Endothelial cell of umbilical vein (primary cell): ENCODE measurements at regions not wholly inside any gene's neighbourhood (a gene's known extent, or its start where the extent isn't known, plus 50 kb on each side); places are given as distances from the start of the nearest gene placed in this dataset.

Experiments
- BruUV-seq: library from RNA; stranded (reverse); fragments of 400-500 nt; replicated peaks from 2 replicates; lab custom pipeline; 2021; lab: Mats Ljungman, UMichigan
- CTCF ChIA-PET: fragments of 300-600, 350-600 bp; sonication (Branson Sonifier 250); formaldehyde crosslinking; loops from one replicate; lab custom pipeline; 2021; ENCODE audit warnings: antibody characterized with exemption, inconsistent platforms; lab: Charles Lee
- POLR2A ChIA-PET: fragments of 300-600, 350-600 bp; sonication (Branson Sonifier 250); formaldehyde crosslinking; loops from one replicate; lab custom pipeline; 2021; ENCODE audit warnings: antibody characterized with exemption, inconsistent platforms; lab: Charles Lee
- DNase-seq: peaks from one replicate; pipeline ENCODE4 v3.0.0-alpha.2; 2011; ENCODE audit warnings: low read depth, low spot score
- FAIRE-seq: peaks from 2 replicates; lab custom pipeline; 2011; peaks lifted over from hg19 to GRCh38; lab: Jason Lieb, UNC
- H2AFZ ChIP-seq: 2 replicates; pipeline ENCODE4 v1.6.0; 2012; ENCODE audit warnings: low read depth, low read length, control low read depth, inconsistent platforms
- H3K27ac ChIP-seq: 2 replicates; pipeline ENCODE4 v1.5.1; 2011; ENCODE audit warnings: low read depth, mild to moderate bottlenecking, control low read depth, low read length, moderate library complexity; ENCODE audit not compliant: insufficient read depth
- H3K27me3 ChIP-seq, 2 experiments: 2 replicates each; pipeline versions ENCODE4 v1.6.0 to v1.6.1; 2011; ENCODE audit warnings: low read length in 2 of 2, mixed read lengths in 1 of 2; ENCODE audit not compliant: control insufficient read depth in 2 of 2, insufficient read depth in 2 of 2
- H3K36me3 ChIP-seq, 2 experiments: 2 replicates in 1 of 2; 3 replicates in 1 of 2; pipeline ENCODE4 v1.5.1; 2011; ENCODE audit warnings: low read length in 2 of 2, mild to moderate bottlenecking in 1 of 2, moderate library complexity in 1 of 2; ENCODE audit not compliant: control insufficient read depth in 2 of 2, insufficient read depth in 2 of 2; ENCODE audit errors: extremely low read depth in 1 of 2
- H3K4me1 ChIP-seq: 3 replicates; pipeline ENCODE4 v1.5.1; 2011; ENCODE audit warnings: mild to moderate bottlenecking, low read length; ENCODE audit not compliant: control insufficient read depth, insufficient read depth; ENCODE audit errors: extremely low read depth
- H3K4me2 ChIP-seq: 2 replicates; pipeline ENCODE4 v1.6.1; 2011; ENCODE audit warnings: low read length, control low read depth, mixed read lengths; ENCODE audit not compliant: insufficient read depth
- H3K4me3 ChIP-seq, 3 experiments: fragments of 200-600 bp in 1 of 3; sonication (generic), shearing (Covaris generic) in 1 of 3; replicated peaks in 1 of 3; 2 replicates each; pipeline ENCODE4 v1.5.1; 2011 to 2016; ENCODE audit warnings: control low read depth in 3 of 3, low read length in 3 of 3, mild to moderate bottlenecking in 2 of 3, inconsistent platforms in 1 of 3, low read depth in 1 of 3, moderate library complexity in 1 of 3; ENCODE audit not compliant: insufficient read depth in 1 of 3
- H3K79me2 ChIP-seq: 2 replicates; pipeline ENCODE4 v1.6.0; 2012; ENCODE audit warnings: low read length, inconsistent platforms; ENCODE audit not compliant: control insufficient read depth, insufficient read depth
- H3K9ac ChIP-seq: replicated peaks from 2 replicates; pipeline ENCODE3; 2011; ENCODE audit warnings: low read length, control low read depth; ENCODE audit not compliant: insufficient read depth; ENCODE audit errors: extremely low read depth
- H3K9me1 ChIP-seq: replicated peaks from 3 replicates; pipeline ENCODE4 v1.6.0; 2011; ENCODE audit warnings: mild to moderate bottlenecking, low read length; ENCODE audit not compliant: control insufficient read depth, insufficient read depth; ENCODE audit errors: extremely low read depth
- H3K9me3 ChIP-seq: replicated peaks from 2 replicates; pipeline ENCODE4 v1.5.1; 2012; ENCODE audit warnings: low read length, inconsistent platforms; ENCODE audit not compliant: control insufficient read depth, insufficient read depth
- H4K20me1 ChIP-seq: replicated peaks from 2 replicates; pipeline ENCODE3; 2011; ENCODE audit warnings: mild to moderate bottlenecking, low read length; ENCODE audit not compliant: control insufficient read depth, insufficient read depth; ENCODE audit errors: extremely low read depth
- CTCF ChIP-seq, 2 donors: IDR thresholded peaks; 1 replicate in 1 of 2; 2 replicates in 1 of 2; pipeline ENCODE4 v1.5.1; 2011; ENCODE audit warnings: low read length in 2 of 2, mild to moderate bottlenecking in 2 of 2, moderate library complexity in 2 of 2, control low read depth in 1 of 2, inconsistent platforms in 1 of 2, low read depth in 1 of 2; ENCODE audit not compliant: insufficient read depth in 1 of 2; ENCODE audit errors: extremely low read depth in 1 of 2
- FOS ChIP-seq: IDR thresholded peaks from 2 replicates; pipeline ENCODE4 v1.6.1; 2011; ENCODE audit warnings: mild to moderate bottlenecking, low read length, moderate library complexity, borderline replicate concordance; ENCODE audit not compliant: insufficient read depth
- GATA2 ChIP-seq: IDR thresholded peaks from 2 replicates; pipeline ENCODE4 v1.7.0; 2011; ENCODE audit warnings: low read depth, mild to moderate bottlenecking, moderate library complexity, mixed read lengths, low read length; ENCODE audit not compliant: insufficient read length, insufficient read depth
- JUN ChIP-seq: IDR thresholded peaks from 2 replicates; pipeline ENCODE4 v1.6.1; 2011; ENCODE audit warnings: borderline replicate concordance, low read depth; ENCODE audit not compliant: insufficient read length, insufficient read depth
- MAX ChIP-seq: IDR thresholded peaks from 2 replicates; pipeline ENCODE4 v1.6.1; 2011; ENCODE audit not compliant: insufficient read depth, insufficient read length
- dilution Hi-C: fragments of 300-500 bp; cut with MboI; formaldehyde crosslinking; loops from one replicate; pipeline ENCODE4 v1.15.0; 2019; ENCODE audit warnings: low sequenced_read_pairs; ENCODE audit not compliant: extremely low pct_ligation_motif_present
- intact Hi-C: fragments of 100-400 bp; cut with micrococcal nuclease; formaldehyde crosslinking; loops from one replicate; pipeline ENCODE4 v1.10.0; 2022

DNA sequence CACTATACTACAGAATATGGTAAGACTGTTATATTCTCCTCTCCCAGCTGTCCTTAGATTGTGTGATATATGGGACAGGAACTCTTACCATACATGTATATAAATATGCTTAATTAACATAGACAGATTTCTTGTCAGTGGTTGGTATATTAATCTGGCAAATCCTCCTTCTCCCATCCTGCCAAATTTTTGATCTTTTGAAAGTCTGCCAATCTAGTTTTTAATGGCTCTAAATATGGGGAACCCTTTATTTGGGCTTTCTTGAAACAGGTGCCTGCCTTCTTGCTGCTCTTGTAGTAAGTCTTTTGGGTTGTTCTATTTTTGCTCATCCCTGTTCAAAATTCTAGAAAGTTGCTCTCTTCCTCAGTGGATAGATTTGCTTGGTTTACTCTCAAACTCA lies 63.5 kb downstream of the SPATA31D1 start:
- Histone ChIP-seq H3K4me3 (no peak overlapping the region), H2AFZ (no peak overlapping the region), H3K79me2 (no peaks in the 10 kb centered on the region), H3K27me3 (no peaks in the 10 kb centered on the region), H3K27ac (no peak overlapping the region), H3K9ac (no peak overlapping the region), H3K9me3 (no peaks in the 10 kb centered on the region), H3K4me2 (no peak overlapping the region), H3K4me1 (no peaks in the 10 kb centered on the region), H3K36me3 (no peaks in the 10 kb centered on the region), H4K20me1 (no peaks in the 10 kb centered on the region), H3K9me1 (no peaks in the 10 kb centered on the region)
- FAIRE-seq (no peak), DNase-seq (no peak)
- dilution Hi-C loops (no loop called here), intact Hi-C loops (no loop called here)
- no TSS peak for BruUV-seq
- TF ChIP-seq CTCF (IDR thresholded peaks at IDR 0.05; ENCODE audit: extremely low read depth in 1 of 2, insufficient read depth in 1 of 2, low read depth in 1 of 2, low read length in 2 of 2) (no peak), JUN (no peak), MAX (no peak)
- ChIA-PET POLR2A (no interaction called here), CTCF (no interaction called here)

DNA sequence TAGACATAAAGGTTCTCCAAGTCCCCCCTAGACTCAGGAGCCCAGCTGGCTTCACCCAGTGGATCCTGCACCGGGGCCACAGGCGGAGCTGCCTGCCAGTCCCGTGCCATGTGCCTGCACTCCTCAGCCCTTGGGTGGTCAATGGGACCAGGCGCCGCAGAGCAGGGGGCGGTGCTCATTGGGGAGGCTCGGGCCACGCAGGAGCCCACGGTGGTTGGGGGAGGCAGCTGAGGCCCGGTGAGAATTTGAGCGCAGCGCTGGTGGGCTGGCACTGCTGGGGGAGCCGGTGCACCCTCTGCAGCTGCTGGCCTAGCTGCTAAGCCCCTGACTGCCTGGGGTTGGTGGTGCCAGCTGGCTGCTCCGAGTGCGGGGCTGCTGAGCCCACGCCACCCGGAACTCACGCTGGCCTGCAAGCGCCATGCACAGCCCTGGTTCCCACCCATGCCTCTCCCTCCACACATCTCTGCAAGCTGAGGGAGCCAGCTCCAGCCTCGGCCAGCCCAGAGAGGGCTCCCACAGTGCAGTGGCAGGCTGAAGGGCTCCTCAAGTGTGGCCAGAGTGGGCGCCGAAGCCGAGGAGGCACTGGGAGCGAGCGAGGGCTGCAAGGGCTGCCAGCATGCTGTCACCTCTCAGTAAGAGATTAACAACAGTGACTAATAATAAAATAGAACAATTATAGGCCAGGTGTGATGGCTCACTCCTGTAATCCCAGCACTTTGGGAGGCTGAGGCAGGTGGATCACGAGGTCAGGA lies 65.9 kb downstream of the SPATA31D1 start:
- dilution Hi-C loops (no loop called here), intact Hi-C loops (no loop called here)
- H3K9me1 ChIP-seq = no peaks in the 10 kb centered on the region
- no peaks in the 10 kb centered on the region for H4K20me1 ChIP-seq
- ChIA-PET POLR2A (no interaction called here), CTCF (no interaction called here)
- no peaks in the 10 kb centered on the region for H3K79me2 ChIP-seq
- BruUV-seq = no TSS peak
- TF ChIP-seq FOS (no peak), GATA2 (no peak)
- H3K4me3 ChIP-seq = no peak overlapping the region
- FAIRE-seq (no peak), DNase-seq (no peak)
- no peaks in the 10 kb centered on the region for H3K4me1 ChIP-seq
- no peak overlapping the region for H3K9ac ChIP-seq
- H3K27ac ChIP-seq = no peak overlapping the region
- H3K9me3 ChIP-seq = no peaks in the 10 kb centered on the region
- H3K27me3 ChIP-seq = no peaks in the 10 kb centered on the region
- H3K36me3 ChIP-seq = no peaks in the 10 kb centered on the region
- H2AFZ ChIP-seq = no peak overlapping the region
- no peak overlapping the region for H3K4me2 ChIP-seq
